ENCODE measurements at regions not wholly inside any gene's neighbourhood (a gene's known extent, or its start where the extent isn't known, plus 50 kb on each side); places are given as distances from the start of the nearest gene placed in this dataset.

GRCh38 chr11:80379620-80380278, 938.9 kb upstream of the TENM4 start:
- TF ChIP-seq, protein P1, sequence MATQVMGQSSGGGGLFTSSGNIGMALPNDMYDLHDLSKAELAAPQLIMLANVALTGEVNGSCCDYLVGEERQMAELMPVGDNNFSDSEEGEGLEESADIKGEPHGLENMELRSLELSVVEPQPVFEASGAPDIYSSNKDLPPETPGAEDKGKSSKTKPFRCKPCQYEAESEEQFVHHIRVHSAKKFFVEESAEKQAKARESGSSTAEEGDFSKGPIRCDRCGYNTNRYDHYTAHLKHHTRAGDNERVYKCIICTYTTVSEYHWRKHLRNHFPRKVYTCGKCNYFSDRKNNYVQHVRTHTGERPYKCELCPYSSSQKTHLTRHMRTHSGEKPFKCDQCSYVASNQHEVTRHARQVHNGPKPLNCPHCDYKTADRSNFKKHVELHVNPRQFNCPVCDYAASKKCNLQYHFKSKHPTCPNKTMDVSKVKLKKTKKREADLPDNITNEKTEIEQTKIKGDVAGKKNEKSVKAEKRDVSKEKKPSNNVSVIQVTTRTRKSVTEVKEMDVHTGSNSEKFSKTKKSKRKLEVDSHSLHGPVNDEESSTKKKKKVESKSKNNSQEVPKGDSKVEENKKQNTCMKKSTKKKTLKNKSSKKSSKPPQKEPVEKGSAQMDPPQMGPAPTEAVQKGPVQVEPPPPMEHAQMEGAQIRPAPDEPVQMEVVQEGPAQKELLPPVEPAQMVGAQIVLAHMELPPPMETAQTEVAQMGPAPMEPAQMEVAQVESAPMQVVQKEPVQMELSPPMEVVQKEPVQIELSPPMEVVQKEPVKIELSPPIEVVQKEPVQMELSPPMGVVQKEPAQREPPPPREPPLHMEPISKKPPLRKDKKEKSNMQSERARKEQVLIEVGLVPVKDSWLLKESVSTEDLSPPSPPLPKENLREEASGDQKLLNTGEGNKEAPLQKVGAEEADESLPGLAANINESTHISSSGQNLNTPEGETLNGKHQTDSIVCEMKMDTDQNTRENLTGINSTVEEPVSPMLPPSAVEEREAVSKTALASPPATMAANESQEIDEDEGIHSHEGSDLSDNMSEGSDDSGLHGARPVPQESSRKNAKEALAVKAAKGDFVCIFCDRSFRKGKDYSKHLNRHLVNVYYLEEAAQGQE (IDR thresholded peaks at IDR 0.05; ENCODE audit: low read depth): no peak
- TF ChIP-seq FOXM1 (IDR thresholded peaks at IDR 0.05; ENCODE audit: borderline replicate concordance, low read depth) (no peak), EGR1 (IDR thresholded peaks at IDR 0.05) (no peak), USF1 (IDR thresholded peaks at IDR 0.05) (no peak), ZBTB7A (IDR thresholded peaks at IDR 0.05; ENCODE audit: low read depth) (no peak), CEBPB (IDR thresholded peaks at IDR 0.05) (no peak), NFIC (IDR thresholded peaks at IDR 0.05) (no peak), YY1 (IDR thresholded peaks at IDR 0.05; ENCODE audit: low read depth) (no peak), EP300 (IDR thresholded peaks at IDR 0.05; ENCODE audit: borderline replicate concordance) (no peak), RAD21 (IDR thresholded peaks at IDR 0.05; ENCODE audit: low read depth) (no peak), TCF12 (IDR thresholded peaks at IDR 0.05; ENCODE audit: low read depth) (no peak), TEAD4 (IDR thresholded peaks at IDR 0.05) (no peak), TAF1 (IDR thresholded peaks at IDR 0.05; ENCODE audit: low read depth) (no peak), CREB1 (IDR thresholded peaks at IDR 0.05; ENCODE audit: low read depth) (no peak)
- TF ChIP-seq, protein P2, sequence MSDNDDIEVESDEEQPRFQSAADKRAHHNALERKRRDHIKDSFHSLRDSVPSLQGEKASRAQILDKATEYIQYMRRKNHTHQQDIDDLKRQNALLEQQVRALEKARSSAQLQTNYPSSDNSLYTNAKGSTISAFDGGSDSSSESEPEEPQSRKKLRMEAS (IDR thresholded peaks at IDR 0.05): no peak

DNA sequence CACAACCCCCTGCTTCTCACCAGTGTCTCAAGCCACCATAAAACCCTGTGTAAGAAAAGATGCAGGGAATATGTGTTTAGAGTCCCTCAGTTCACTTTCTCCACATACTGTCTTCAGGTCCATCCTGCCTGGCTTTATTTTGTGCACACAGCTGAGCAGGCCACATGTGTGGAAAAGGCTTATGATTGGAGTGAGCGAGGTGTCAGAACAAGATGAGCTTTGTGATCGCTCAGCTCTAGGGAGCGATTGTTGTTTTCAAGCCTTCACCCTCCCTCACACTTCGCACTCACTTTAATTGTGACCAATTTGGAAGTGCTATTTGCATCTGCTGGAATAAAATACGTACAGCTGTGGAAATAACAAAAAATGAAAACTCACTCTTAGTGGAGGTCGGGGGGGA, 931.1 kb upstream of the TENM4 start:
- TF ChIP-seq EP300 (IDR thresholded peaks at IDR 0.05; ENCODE audit: borderline replicate concordance) (no peak), ZBTB7A (IDR thresholded peaks at IDR 0.05; ENCODE audit: low read depth) (no peak)

- no peak for TF ChIP-seq USF1 (IDR thresholded peaks at IDR 0.05)
- TF ChIP-seq, protein P2 (IDR thresholded peaks at IDR 0.05): no peak
- no peak for TF ChIP-seq TCF12 (IDR thresholded peaks at IDR 0.05; ENCODE audit: low read depth)
- no peak for TF ChIP-seq CEBPB (IDR thresholded peaks at IDR 0.05)
- TF ChIP-seq TAF1 (IDR thresholded peaks at IDR 0.05; ENCODE audit: low read depth): no peak
- TF ChIP-seq EP300 (IDR thresholded peaks at IDR 0.05; ENCODE audit: borderline replicate concordance): no peak
- TF ChIP-seq, protein P1 (IDR thresholded peaks at IDR 0.05; ENCODE audit: low read depth): no peak
- TF ChIP-seq TEAD4 (IDR thresholded peaks at IDR 0.05): no peak
- TF ChIP-seq YY1 (IDR thresholded peaks at IDR 0.05; ENCODE audit: low read depth): no peak
- no peak for TF ChIP-seq NFIC (IDR thresholded peaks at IDR 0.05)
- no peak for TF ChIP-seq FOXM1 (IDR thresholded peaks at IDR 0.05; ENCODE audit: borderline replicate concordance, low read depth)
- no peak for TF ChIP-seq RAD21 (IDR thresholded peaks at IDR 0.05; ENCODE audit: low read depth)
- no peak for TF ChIP-seq CREB1 (IDR thresholded peaks at IDR 0.05; ENCODE audit: low read depth)
- TF ChIP-seq ZBTB7A (IDR thresholded peaks at IDR 0.05; ENCODE audit: low read depth): no peak
- TF ChIP-seq EGR1 (IDR thresholded peaks at IDR 0.05): no peak
Measured at GRCh38 chr11:80365980-80366379, 925.1 kb upstream of the TENM4 start.

DNA sequence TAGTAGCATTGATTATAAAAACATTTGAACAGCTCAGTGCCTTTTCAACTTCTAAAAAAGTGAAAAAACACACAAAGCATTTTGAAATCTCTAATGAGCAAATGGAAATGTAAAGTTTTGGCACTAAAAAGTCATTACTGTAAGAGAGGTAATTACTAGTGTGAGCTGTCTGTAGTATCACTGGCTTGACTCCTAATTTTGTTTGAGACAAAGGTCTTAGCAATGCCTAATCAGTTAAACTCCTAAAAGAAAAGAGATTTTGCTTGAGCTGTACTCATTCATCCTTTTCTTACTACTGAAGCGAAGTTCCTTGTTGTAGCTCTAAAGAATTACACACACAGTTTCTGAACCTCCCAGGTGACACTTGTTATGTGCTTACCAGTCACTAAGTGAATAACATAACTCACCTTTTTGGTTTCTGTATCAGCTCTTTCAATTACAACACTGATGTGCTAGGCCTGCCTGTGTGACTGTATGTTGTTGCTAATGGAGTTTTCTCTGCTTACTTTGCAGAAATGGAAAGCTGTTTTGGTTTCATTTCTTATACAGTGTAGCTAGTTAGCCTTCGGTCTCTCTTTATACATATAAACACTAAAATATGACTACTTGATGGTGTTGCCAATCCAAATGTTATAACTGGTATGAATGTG, 924.4 kb upstream of the TENM4 start:
- TF ChIP-seq CREB1 (IDR thresholded peaks at IDR 0.05; ENCODE audit: low read depth) (no peak), ZBTB7A (IDR thresholded peaks at IDR 0.05; ENCODE audit: low read depth) (no peak), RAD21 (IDR thresholded peaks at IDR 0.05; ENCODE audit: low read depth) (no peak), YY1 (IDR thresholded peaks at IDR 0.05; ENCODE audit: low read depth) (no peak), USF1 (IDR thresholded peaks at IDR 0.05) (no peak), TAF1 (IDR thresholded peaks at IDR 0.05; ENCODE audit: low read depth) (no peak), TCF12 (IDR thresholded peaks at IDR 0.05; ENCODE audit: low read depth) (no peak), TEAD4 (IDR thresholded peaks at IDR 0.05) (no peak), CEBPB (IDR thresholded peaks at IDR 0.05) (no peak), EP300 (IDR thresholded peaks at IDR 0.05; ENCODE audit: borderline replicate concordance) (no peak), EGR1 (IDR thresholded peaks at IDR 0.05) (no peak), FOXM1 (IDR thresholded peaks at IDR 0.05; ENCODE audit: borderline replicate concordance, low read depth) (no peak), NFIC (IDR thresholded peaks at IDR 0.05) (no peak)
- TF ChIP-seq, protein P2 (IDR thresholded peaks at IDR 0.05): no peak
- TF ChIP-seq, protein P1 (IDR thresholded peaks at IDR 0.05; ENCODE audit: low read depth): no peak

Measured in Ishikawa (cell line).